GM20000 (cell line): ENCODE measurements at regions not wholly inside any gene's neighbourhood (a gene's known extent, or its start where the extent isn't known, plus 50 kb on each side); places are given as distances from the start of the nearest gene placed in this dataset.

Experiments
- DNase-seq: peaks from one replicate; pipeline ENCODE4 v3.0.0; 2012; ENCODE audit warnings: low spot score
- TF ChIP-seq, protein P1 (sequence below): IDR thresholded peaks from 2 replicates; pipeline ENCODE4 v1.5.1; 2012; ENCODE audit warnings: mild to moderate bottlenecking, control low read depth; ENCODE audit errors: extremely low read depth, missing control alignments

GRCh38 chr11:115774756-115775155 lies 270.5 kb upstream of the CADM1 start:
- TF ChIP-seq, protein P1, sequence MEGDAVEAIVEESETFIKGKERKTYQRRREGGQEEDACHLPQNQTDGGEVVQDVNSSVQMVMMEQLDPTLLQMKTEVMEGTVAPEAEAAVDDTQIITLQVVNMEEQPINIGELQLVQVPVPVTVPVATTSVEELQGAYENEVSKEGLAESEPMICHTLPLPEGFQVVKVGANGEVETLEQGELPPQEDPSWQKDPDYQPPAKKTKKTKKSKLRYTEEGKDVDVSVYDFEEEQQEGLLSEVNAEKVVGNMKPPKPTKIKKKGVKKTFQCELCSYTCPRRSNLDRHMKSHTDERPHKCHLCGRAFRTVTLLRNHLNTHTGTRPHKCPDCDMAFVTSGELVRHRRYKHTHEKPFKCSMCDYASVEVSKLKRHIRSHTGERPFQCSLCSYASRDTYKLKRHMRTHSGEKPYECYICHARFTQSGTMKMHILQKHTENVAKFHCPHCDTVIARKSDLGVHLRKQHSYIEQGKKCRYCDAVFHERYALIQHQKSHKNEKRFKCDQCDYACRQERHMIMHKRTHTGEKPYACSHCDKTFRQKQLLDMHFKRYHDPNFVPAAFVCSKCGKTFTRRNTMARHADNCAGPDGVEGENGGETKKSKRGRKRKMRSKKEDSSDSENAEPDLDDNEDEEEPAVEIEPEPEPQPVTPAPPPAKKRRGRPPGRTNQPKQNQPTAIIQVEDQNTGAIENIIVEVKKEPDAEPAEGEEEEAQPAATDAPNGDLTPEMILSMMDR: no peak
- DNase-seq: no peak

- no peak for DNase-seq
- TF ChIP-seq, protein P1: no peak
Observed at GRCh38 chr11:115769891-115770290, 265.7 kb upstream of the CADM1 start.

GRCh38 chr11:115767883-115768282 lies 263.7 kb upstream of the CADM1 start:
- TF ChIP-seq, protein P1: no peak
- DNase-seq: no peak

DNA sequence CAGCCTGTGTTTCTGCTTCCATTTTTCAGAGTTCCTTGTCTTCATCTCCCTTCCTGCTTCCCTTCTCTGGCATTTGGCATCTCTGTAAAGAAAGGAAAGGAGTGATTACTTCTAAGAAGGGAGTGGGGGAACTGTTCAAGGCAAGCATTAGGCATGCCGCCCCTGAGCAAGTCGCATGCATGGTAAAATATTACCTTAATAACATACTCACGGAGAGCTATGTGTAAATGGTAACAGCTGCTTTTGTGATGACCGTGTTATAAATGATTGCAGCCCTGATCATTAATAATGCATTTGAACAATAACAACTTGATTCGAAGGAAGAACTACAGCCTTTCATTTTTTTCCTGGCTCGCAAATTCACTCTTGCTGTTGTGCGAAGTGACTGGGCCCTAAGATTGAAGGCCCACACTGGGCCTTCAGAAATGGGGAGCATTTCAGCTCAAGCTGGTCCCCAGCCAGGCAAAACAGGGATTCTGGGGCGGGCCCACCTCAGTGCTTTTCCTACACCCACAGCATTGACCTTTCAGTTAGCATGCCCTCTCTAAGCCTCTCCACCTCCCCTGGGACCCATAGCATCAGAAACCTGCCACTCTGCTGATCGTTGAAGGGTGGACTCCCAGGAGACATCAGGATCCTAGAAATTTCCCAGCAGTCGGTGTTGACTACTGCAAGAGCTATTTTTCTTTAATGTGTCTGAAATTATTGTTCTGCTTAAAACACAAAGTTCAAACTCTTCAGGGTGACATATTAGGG lies 263.0 kb upstream of the CADM1 start:
- DNase-seq: no peak
- TF ChIP-seq, protein P1: no peak

GRCh38 chr11:115766561-115766960 lies 262.3 kb upstream of the CADM1 start:
- TF ChIP-seq, protein P1: no peak
- DNase-seq: no peak

- DNase-seq: no peak
- TF ChIP-seq, protein P1: no peak
Observed at GRCh38 chr11:115765803-115766239, 261.6 kb upstream of the CADM1 start.

- TF ChIP-seq, protein P1: no peak
- no peak for DNase-seq
Observed at GRCh38 chr11:115764176-115764575, 260.0 kb upstream of the CADM1 start.
